Gastroesophageal sphincter (tissue), 4 donors: ENCODE measurements at regions not wholly inside any gene's neighbourhood (a gene's known extent, or its start where the extent isn't known, plus 50 kb on each side); places are given as distances from the start of the nearest gene placed in this dataset.

Experiments
- ATAC-seq: fragments of 150-250 bp; one replicate; pipeline ENCODE4 v1.9.1; 2016; ENCODE audit warnings: mild to moderate bottlenecking, moderate library complexity
- H3K27ac ChIP-seq, 4 donors: fragments of 200-600 bp; sonication (generic) in 3 of 4; 1 replicate in 3 of 4; 2 replicates in 1 of 4; pipeline ENCODE4 v1.5.1; 2016 to 2019
- H3K27me3 ChIP-seq: fragments of 200-600 bp; sonication (generic); one replicate; pipeline ENCODE4 v1.5.1; 2019
- H3K36me3 ChIP-seq, 2 donors: fragments of 200-600 bp; sonication (generic); one replicate each; pipeline ENCODE4 v1.5.1; 2019; ENCODE audit warnings: control low read depth in 1 of 2
- H3K4me1 ChIP-seq, 3 donors: fragments of 200-600 bp; sonication (generic); 1 replicate in 2 of 3; 2 replicates in 1 of 3; pipeline ENCODE4 v1.5.1; 2016 to 2019; ENCODE audit warnings: control low read depth in 2 of 3
- H3K4me3 ChIP-seq, 2 donors: fragments of 200-600 bp; sonication (generic); one replicate each; pipeline ENCODE4 v1.5.1; 2019; ENCODE audit warnings: mild to moderate bottlenecking in 1 of 2, moderate library complexity in 1 of 2
- H3K9me3 ChIP-seq, 3 donors: fragments of 200-600 bp; sonication (generic); one replicate each; pipeline ENCODE4 v1.5.1; 2017 to 2019; ENCODE audit warnings: control low read depth in 2 of 3
- CTCF ChIP-seq, 4 experiments: fragments of 200-600 bp in 2 of 4; fragments of 450-650 bp in 2 of 4; sonication (generic) in 1 of 4; IDR thresholded peaks; one replicate each; pipeline ENCODE4 v1.5.1; 2017 to 2019; ENCODE audit warnings: antibody characterized with exemption in 4 of 4, mild to moderate bottlenecking in 2 of 4, moderate library complexity in 2 of 4
- EP300 ChIP-seq: sonication (generic); formaldehyde crosslinking; IDR thresholded peaks from one replicate; pipeline ENCODE4 v1.6.1; 2017; ENCODE audit warnings: antibody characterized with exemption, mild to moderate bottlenecking
- POLR2A ChIP-seq, 2 donors: fragments of 450-650 bp; IDR thresholded peaks; one replicate each; pipeline ENCODE4 v1.6.1; 2017; ENCODE audit warnings: antibody characterized with exemption in 2 of 2, mild to moderate bottlenecking in 2 of 2, moderate library complexity in 1 of 2
- POLR2AphosphoS5 ChIP-seq: sonication (generic); formaldehyde crosslinking; IDR thresholded peaks from one replicate; pipeline ENCODE4 v1.6.1; 2017; ENCODE audit warnings: antibody characterized with exemption
- WGBS, 2 donors: methylation state at CpG; one replicate each; pipeline ENCODE4 v1.1.5; 2018; ENCODE audit warnings: low coverage in 1 of 2; 5-methylcytosine and 5-hydroxymethylcytosine counted together

GRCh38 chr2:235144291-235144690 is 192.5 kb downstream of the SH3BP4 start:
- TF ChIP-seq POLR2A (IDR thresholded peaks at IDR 0.05) (no peak), EP300 (no peak), CTCF (IDR thresholded peaks at IDR 0.05) (no peak)
- H3K27ac ChIP-seq: no peak overlapping the region
- H3K9me3 ChIP-seq: no peaks in the 10 kb centered on the region
- H3K27me3 ChIP-seq: peaks cover 32% of the 10 kb centered on the region
- no peaks in the 10 kb centered on the region for H3K4me1 ChIP-seq
- H3K4me3 ChIP-seq: no peak overlapping the region
- no peak for ATAC-seq
- WGBS, 2 donors: 52 to 89% methylated on average over 3 to 4 of the region's 4 CpGs
- H3K36me3 ChIP-seq: no peaks in the 10 kb centered on the region

- H3K4me1 ChIP-seq: no peaks in the 10 kb centered on the region
- H3K36me3 ChIP-seq: no peaks in the 10 kb centered on the region
- no peak for TF ChIP-seq EP300
- no peak for TF ChIP-seq POLR2AphosphoS5
- no peak for TF ChIP-seq CTCF (IDR thresholded peaks at IDR 0.05)
- TF ChIP-seq POLR2A (IDR thresholded peaks at IDR 0.05): no peak
- ATAC-seq: no peak
- no peaks in the 10 kb centered on the region for H3K9me3 ChIP-seq
- peaks cover 42% of the 10 kb centered on the region for H3K27me3 ChIP-seq
- H3K4me3 ChIP-seq: no peak overlapping the region
- H3K27ac ChIP-seq: no peak overlapping the region
- 100% methylated on average over 1 of the region's 1 CpG; no CpG with 5 or more reads in 1 of the 2 donors for WGBS, 2 donors
Observed at GRCh38 chr2:235146206-235146605, 194.4 kb downstream of the SH3BP4 start.

GRCh38 chr2:235146871-235147565 is 195.2 kb downstream of the SH3BP4 start:
- 71 to 88% methylated on average over 5 to 14 of the region's 16 CpGs for WGBS, 2 donors

GRCh38 chr2:235148201-235149170 is 196.7 kb downstream of the SH3BP4 start:
- TF ChIP-seq POLR2AphosphoS5: no peak
- TF ChIP-seq CTCF (IDR thresholded peaks at IDR 0.05): no peak
- TF ChIP-seq POLR2A (IDR thresholded peaks at IDR 0.05): no peak
- no peak for TF ChIP-seq EP300
- Histone ChIP-seq H3K9me3 (no peaks in the 10 kb centered on the region), H3K27me3 (peaks cover 42% of the 10 kb centered on the region), H3K4me1 (no peaks in the 10 kb centered on the region), H3K27ac (no peak overlapping the region), H3K4me3 (no peak overlapping the region), H3K36me3 (no peaks in the 10 kb centered on the region)
- 48 to 67% methylated on average over 5 to 6 of the region's 7 CpGs for WGBS, 2 donors
- no peak for ATAC-seq

More at GRCh38 chr2:235146871-235147565, 195.2 kb downstream of the SH3BP4 start:
- no peak for ATAC-seq
- TF ChIP-seq POLR2AphosphoS5 (no peak), POLR2A (IDR thresholded peaks at IDR 0.05) (no peak), CTCF (IDR thresholded peaks at IDR 0.05) (no peak), EP300 (no peak)
- H3K36me3 ChIP-seq: no peaks in the 10 kb centered on the region
- H3K4me1 ChIP-seq: no peaks in the 10 kb centered on the region
- peaks cover 42% of the 10 kb centered on the region for H3K27me3 ChIP-seq
- H3K27ac ChIP-seq: no peak overlapping the region
- H3K4me3 ChIP-seq: no peak overlapping the region
- no peaks in the 10 kb centered on the region for H3K9me3 ChIP-seq
